OCI-LY7 (cell line): ENCODE measurements at regions not wholly inside any gene's neighbourhood (a gene's known extent, or its start where the extent isn't known, plus 50 kb on each side); places are given as distances from the start of the nearest gene placed in this dataset.

Experiments used
- BruUV-seq: library from RNA; stranded (reverse); fragments of 400-500 nt; replicated peaks from 2 replicates; lab custom pipeline; 2021; lab: Mats Ljungman, UMichigan
- CTCF ChIA-PET: fragments of 300-600 bp; sonication (Branson Sonifier 250); formaldehyde crosslinking; loops from one replicate; lab custom pipeline; 2022; ENCODE audit warnings: antibody characterized with exemption; ENCODE audit not compliant: unreplicated experiment; lab: Charles Lee
- POLR2A ChIA-PET: fragments of 300-600 bp; sonication (Branson Sonifier 250); formaldehyde crosslinking; loops from one replicate; lab custom pipeline; 2022; ENCODE audit warnings: antibody characterized with exemption; lab: Charles Lee
- DNase-seq: peaks from one replicate; pipeline ENCODE4 v3.0.0-alpha.2; 2015; ENCODE audit warnings: low spot score
- H2AFZ ChIP-seq: fragments of 200-600 bp; sonication (generic), shearing (Covaris generic); 2 replicates; pipeline ENCODE4 v1.6.1; 2014; ENCODE audit warnings: mild to moderate bottlenecking, antibody characterized with exemption, low read length, moderate library complexity
- H3K27ac ChIP-seq: fragments of 200-600 bp; sonication (generic); 2 replicates; pipeline ENCODE4 v1.5.1; 2014; ENCODE audit warnings: mixed run types, low read depth, mild to moderate bottlenecking, moderate library complexity, low read length, inconsistent platforms; ENCODE audit not compliant: poor library complexity, severe bottlenecking
- H3K36me3 ChIP-seq: fragments of 200-600 bp; sonication (generic); 2 replicates; pipeline ENCODE4 v1.6.1; 2014; ENCODE audit warnings: mild to moderate bottlenecking, antibody characterized with exemption, low read length, moderate library complexity, mixed read lengths; ENCODE audit not compliant: insufficient read depth
- H3K4me1 ChIP-seq: fragments of 200-600 bp; sonication (generic); 2 replicates; pipeline ENCODE4 v1.5.1; 2014; ENCODE audit warnings: mild to moderate bottlenecking, low read length; ENCODE audit not compliant: insufficient read depth, poor library complexity, severe bottlenecking
- H3K4me2 ChIP-seq: fragments of 200-600 bp; sonication (generic); 2 replicates; pipeline ENCODE4 v1.6.1; 2014; ENCODE audit warnings: mild to moderate bottlenecking, low read length
- H3K4me3 ChIP-seq: fragments of 200-600 bp; sonication (generic); 2 replicates; pipeline ENCODE4 v1.5.1; 2014; ENCODE audit warnings: mild to moderate bottlenecking, low read depth, low read length; ENCODE audit not compliant: poor library complexity, severe bottlenecking
- H3K79me2 ChIP-seq: fragments of 200-600 bp; sonication (generic); 2 replicates; pipeline ENCODE4 v1.6.1; 2016; ENCODE audit warnings: low read depth, mild to moderate bottlenecking, low read length, moderate library complexity, mixed read lengths; ENCODE audit not compliant: insufficient read depth
- H3K9me2 ChIP-seq: fragments of 200-600 bp; sonication (generic); 2 replicates; pipeline ENCODE4 v1.6.1; 2016; ENCODE audit warnings: mild to moderate bottlenecking, low read length, mixed read lengths; ENCODE audit not compliant: insufficient read depth
- H3K9me3 ChIP-seq: fragments of 200-600 bp; sonication (generic); 2 replicates; pipeline ENCODE4 v1.6.1; 2014; ENCODE audit warnings: mild to moderate bottlenecking, mixed run types, low read length, mixed read lengths
- H4K20me1 ChIP-seq: fragments of 200-600 bp; sonication (generic); 2 replicates; pipeline ENCODE4 v1.6.1; 2014; ENCODE audit warnings: mild to moderate bottlenecking, antibody characterized with exemption, low read length, moderate library complexity, mixed read lengths; ENCODE audit not compliant: insufficient read depth
- EZH2phosphoT487 ChIP-seq: fragments of 200-600 bp; sonication (generic); IDR thresholded peaks from 2 replicates; pipeline ENCODE4 v1.6.1; 2018; ENCODE audit warnings: low read depth, borderline replicate concordance, mild to moderate bottlenecking, mixed run types, antibody characterized with exemption, low read length, moderate library complexity, mixed read lengths
- intact Hi-C: fragments of 100-400 bp; cut with micrococcal nuclease; formaldehyde crosslinking; loops from one replicate; pipeline ENCODE4 v1.10.0; 2022; ENCODE audit not compliant: unreplicated experiment
- TF ChIP-seq, protein P1 (sequence below): fragments of 200-600 bp; sonication (generic); conservative IDR thresholded peaks from 2 replicates; pipeline ENCODE4 v1.5.1; 2014; ENCODE audit warnings: mild to moderate bottlenecking, antibody characterized with exemption, low read length, moderate library complexity, mixed read lengths

DNA sequence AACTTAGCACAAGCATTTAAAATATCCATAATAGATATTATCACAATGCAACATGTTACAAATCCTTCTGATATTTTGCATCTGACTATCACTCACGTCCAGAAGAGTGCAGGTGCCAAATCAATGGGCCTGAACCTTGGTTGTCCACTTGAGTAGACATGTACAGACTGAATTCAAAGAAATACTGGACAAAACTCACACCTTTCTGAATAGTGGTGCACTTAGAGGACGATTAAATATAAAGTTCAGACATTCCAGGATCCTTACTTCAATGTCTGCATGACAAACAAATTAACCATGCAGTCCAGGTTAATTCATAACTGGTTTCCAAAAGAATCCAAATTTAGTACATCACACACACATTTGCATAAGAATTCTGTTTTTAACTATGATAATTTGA lies 406.0 kb upstream of the EDA2R start:
- Histone ChIP-seq H3K4me3 (no peak overlapping the region), H3K79me2 (no peaks in the 10 kb centered on the region), H3K4me1 (no peaks in the 10 kb centered on the region), H4K20me1 (no peaks in the 10 kb centered on the region), H3K4me2 (no peak overlapping the region), H3K36me3 (no peaks in the 10 kb centered on the region), H3K27ac (no peak overlapping the region), H3K9me2 (no peaks in the 10 kb centered on the region), H2AFZ (no peak overlapping the region), H3K9me3 (no peaks in the 10 kb centered on the region)
- intact Hi-C loops, result no loop called here
- POLR2A ChIA-PET, result no interaction called here
- DNase-seq, result no peak
- CTCF ChIA-PET, result no interaction called here
- BruUV-seq, result no TSS peak
- TF ChIP-seq, protein P1, sequence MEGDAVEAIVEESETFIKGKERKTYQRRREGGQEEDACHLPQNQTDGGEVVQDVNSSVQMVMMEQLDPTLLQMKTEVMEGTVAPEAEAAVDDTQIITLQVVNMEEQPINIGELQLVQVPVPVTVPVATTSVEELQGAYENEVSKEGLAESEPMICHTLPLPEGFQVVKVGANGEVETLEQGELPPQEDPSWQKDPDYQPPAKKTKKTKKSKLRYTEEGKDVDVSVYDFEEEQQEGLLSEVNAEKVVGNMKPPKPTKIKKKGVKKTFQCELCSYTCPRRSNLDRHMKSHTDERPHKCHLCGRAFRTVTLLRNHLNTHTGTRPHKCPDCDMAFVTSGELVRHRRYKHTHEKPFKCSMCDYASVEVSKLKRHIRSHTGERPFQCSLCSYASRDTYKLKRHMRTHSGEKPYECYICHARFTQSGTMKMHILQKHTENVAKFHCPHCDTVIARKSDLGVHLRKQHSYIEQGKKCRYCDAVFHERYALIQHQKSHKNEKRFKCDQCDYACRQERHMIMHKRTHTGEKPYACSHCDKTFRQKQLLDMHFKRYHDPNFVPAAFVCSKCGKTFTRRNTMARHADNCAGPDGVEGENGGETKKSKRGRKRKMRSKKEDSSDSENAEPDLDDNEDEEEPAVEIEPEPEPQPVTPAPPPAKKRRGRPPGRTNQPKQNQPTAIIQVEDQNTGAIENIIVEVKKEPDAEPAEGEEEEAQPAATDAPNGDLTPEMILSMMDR, result no peak
- no peak for TF ChIP-seq EZH2phosphoT487

DNA sequence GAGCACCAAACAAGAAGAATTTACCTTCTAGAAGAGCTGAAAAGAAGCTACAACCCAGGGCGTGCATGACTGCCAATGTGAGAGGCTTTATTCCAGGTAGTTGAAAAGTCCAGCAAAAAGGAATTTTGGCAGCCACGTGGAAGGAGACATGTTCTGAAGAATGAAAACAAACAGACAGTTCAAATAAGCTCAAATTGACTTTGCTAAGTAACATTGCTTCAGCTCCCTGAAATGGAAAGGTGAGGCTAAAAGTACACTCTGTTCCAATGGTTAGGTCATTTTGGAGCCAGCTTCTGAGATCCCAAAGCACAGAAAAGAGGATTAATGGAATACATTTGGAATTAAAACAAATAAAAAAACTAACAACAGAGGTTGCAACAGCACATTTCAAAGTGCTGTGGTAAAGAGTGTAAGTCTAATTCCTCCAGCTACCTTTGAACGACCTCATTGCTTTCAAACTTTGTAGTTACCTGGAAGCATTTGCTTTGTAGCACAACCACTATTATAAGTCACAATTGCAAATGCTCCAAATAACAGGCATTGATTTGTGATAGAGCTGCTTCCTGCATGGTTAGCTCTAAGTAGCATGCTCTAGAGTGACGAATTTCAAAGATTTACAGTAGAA lies 405.3 kb upstream of the EDA2R start:
- Histone ChIP-seq H3K9me3 (no peaks in the 10 kb centered on the region), H4K20me1 (no peaks in the 10 kb centered on the region), H3K79me2 (no peaks in the 10 kb centered on the region), H3K4me1 (no peaks in the 10 kb centered on the region), H3K4me3 (no peak overlapping the region), H3K4me2 (no peak overlapping the region), H2AFZ (no peak overlapping the region), H3K9me2 (no peaks in the 10 kb centered on the region), H3K27ac (no peak overlapping the region), H3K36me3 (no peaks in the 10 kb centered on the region)
- ChIA-PET CTCF (no interaction called here), POLR2A (no interaction called here)
- TF ChIP-seq, protein P1, result no peak
- TF ChIP-seq EZH2phosphoT487, result no peak
- intact Hi-C loops, result no loop called here
- DNase-seq, result no peak
- no TSS peak for BruUV-seq

DNA sequence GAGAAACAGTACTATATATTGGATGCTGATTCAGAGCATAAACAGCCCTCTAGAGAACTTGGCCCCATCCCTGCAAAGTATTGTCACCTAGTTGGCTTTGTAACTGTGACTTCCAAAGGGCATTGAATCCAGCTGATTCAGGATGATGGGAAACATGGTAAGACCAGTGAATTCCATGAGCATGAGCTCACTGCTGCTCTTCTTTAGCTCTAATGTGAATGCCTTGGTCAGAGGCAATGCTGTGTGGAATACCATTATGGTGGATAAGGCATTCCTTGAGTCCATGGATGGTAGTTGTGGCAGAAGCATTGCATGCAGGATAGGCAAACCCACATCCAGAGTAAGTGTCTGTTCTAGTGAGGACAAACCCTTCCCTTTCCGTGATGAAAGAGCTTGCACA lies 365.6 kb upstream of the EDA2R start:
- BruUV-seq, result no TSS peak

More for the DNA sequence above, 365.6 kb upstream of the EDA2R start:
- Histone ChIP-seq H3K27ac (no peak overlapping the region), H2AFZ (no peak overlapping the region), H3K9me3 (no peaks in the 10 kb centered on the region), H3K9me2 (no peaks in the 10 kb centered on the region), H3K4me3 (no peak overlapping the region), H3K4me1 (no peaks in the 10 kb centered on the region), H3K36me3 (no peaks in the 10 kb centered on the region), H3K79me2 (no peaks in the 10 kb centered on the region), H3K4me2 (no peak overlapping the region), H4K20me1 (no peaks in the 10 kb centered on the region)
- TF ChIP-seq, protein P1, result no peak
- no peak for TF ChIP-seq EZH2phosphoT487
- intact Hi-C loops, result no loop called here
- CTCF ChIA-PET, result no interaction called here
- no peak for DNase-seq
- POLR2A ChIA-PET, result no interaction called here
